Neutrophil (primary cell): ENCODE measurements at regions not wholly inside any gene's neighbourhood (a gene's known extent, or its start where the extent isn't known, plus 50 kb on each side); places are given as distances from the start of the nearest gene placed in this dataset.

ENCODE experiments used
- H3K27ac ChIP-seq: fragments of 200-600 bp; sonication (generic); 2 replicates; pipeline ENCODE4 v1.5.1; 2016; ENCODE audit warnings: mild to moderate bottlenecking, moderate library complexity
- H3K27me3 ChIP-seq: fragments of 200-600 bp; sonication (generic); 2 replicates; pipeline ENCODE4 v1.6.0; 2016; ENCODE audit warnings: mild to moderate bottlenecking
- H3K36me3 ChIP-seq: fragments of 200-600 bp; sonication (generic); 2 replicates; pipeline ENCODE4 v1.5.1; 2017
- H3K4me1 ChIP-seq, 2 experiments: fragments of 200-600 bp in 1 of 2; sonication (generic) in 1 of 2; 1 replicate in 1 of 2; 2 replicates in 1 of 2; pipeline versions ENCODE4 v1.5.1 to v1.6.1; 2013 to 2016; ENCODE audit warnings: low read depth in 1 of 2, low read length in 1 of 2, mild to moderate bottlenecking in 1 of 2, moderate library complexity in 1 of 2; ENCODE audit not compliant: control insufficient read depth in 1 of 2, insufficient read depth in 1 of 2
- H3K4me3 ChIP-seq, 2 experiments: fragments of 200-600 bp in 1 of 2; sonication (generic) in 1 of 2; 1 replicate in 1 of 2; 2 replicates in 1 of 2; pipeline ENCODE4 v1.5.1; 2013 to 2016; ENCODE audit warnings: low read depth in 1 of 2, low read length in 1 of 2, mild to moderate bottlenecking in 1 of 2, moderate library complexity in 1 of 2
- H3K9me3 ChIP-seq: fragments of 200-600 bp; sonication (generic); 2 replicates; pipeline ENCODE4 v1.5.1; 2016
- CTCF ChIP-seq: fragments of 200-600 bp; sonication (generic); IDR thresholded peaks from 2 replicates; pipeline ENCODE4 v1.5.1; 2016; ENCODE audit warnings: antibody characterized with exemption

- H3K4me3 ChIP-seq = no peak overlapping the region
- H3K36me3 ChIP-seq = no peaks in the 10 kb centered on the region
- no peak overlapping the region for H3K27ac ChIP-seq
- no peaks in the 10 kb centered on the region for H3K27me3 ChIP-seq
- H3K4me1 ChIP-seq = no peaks in the 10 kb centered on the region
- no peak for TF ChIP-seq CTCF
- no peaks in the 10 kb centered on the region for H3K9me3 ChIP-seq
These were observed 117.9 kb downstream of the RGS2 start for GRCh38 chr1:192926736-192927135.

- Histone ChIP-seq H3K27me3 (no peaks in the 10 kb centered on the region), H3K9me3 (no peaks in the 10 kb centered on the region), H3K4me3 (no peak overlapping the region), H3K4me1 (no peaks in the 10 kb centered on the region), H3K36me3 (no peaks in the 10 kb centered on the region), H3K27ac (no peak overlapping the region)
- no peak for TF ChIP-seq CTCF
These were observed 118.7 kb downstream of the RGS2 start for GRCh38 chr1:192927496-192927895.

GRCh38 chr1:192929597-192929996 is 120.8 kb downstream of the RGS2 start:
- no peak for TF ChIP-seq CTCF
- Histone ChIP-seq H3K27ac (no peak overlapping the region), H3K36me3 (no peaks in the 10 kb centered on the region), H3K4me3 (no peak overlapping the region), H3K27me3 (no peaks in the 10 kb centered on the region), H3K4me1 (peaks cover 7 to 9% of the 10 kb centered on the region in 2 experiments), H3K9me3 (no peaks in the 10 kb centered on the region)

GRCh38 chr1:192933744-192934143 is 124.9 kb downstream of the RGS2 start:
- Histone ChIP-seq H3K4me1 (peaks cover 48 to 49% of the 10 kb centered on the region in 2 experiments), H3K4me3 (no peak overlapping the region), H3K27ac (peak overlapping the region; percentile 98), H3K9me3 (no peaks in the 10 kb centered on the region), H3K36me3 (no peaks in the 10 kb centered on the region), H3K27me3 (no peaks in the 10 kb centered on the region)
- TF ChIP-seq CTCF = no peak

- Histone ChIP-seq H3K36me3 (no peaks in the 10 kb centered on the region), H3K4me3 (peak overlapping the region in 1 of 2 experiments; percentile 28), H3K27me3 (no peaks in the 10 kb centered on the region), H3K4me1 (peaks cover 73 to 75% of the 10 kb centered on the region in 2 experiments), H3K9me3 (no peaks in the 10 kb centered on the region), H3K27ac (peak overlapping the region; percentile 98)
- peak; percentile 11 for TF ChIP-seq CTCF
These were observed 122.7 kb downstream of the UCHL5 start for GRCh38 chr1:192936313-192937018.
